PC-9 (cell line): ENCODE measurements at regions not wholly inside any gene's neighbourhood (a gene's known extent, or its start where the extent isn't known, plus 50 kb on each side); places are given as distances from the start of the nearest gene placed in this dataset.

ENCODE experiments used
- BruUV-seq: library from RNA; stranded (reverse); fragments of 400-500 nt; replicated peaks from 2 replicates; lab custom pipeline; 2021; lab: Mats Ljungman, UMichigan
- CTCF ChIA-PET: fragments of 300-600 bp; sonication (Branson Sonifier 250); formaldehyde crosslinking; loops from one replicate; lab custom pipeline; 2022; ENCODE audit warnings: antibody characterized with exemption; lab: Charles Lee
- POLR2A ChIA-PET: fragments of 300-600 bp; sonication (Branson Sonifier 250); formaldehyde crosslinking; loops from one replicate; lab custom pipeline; 2022; ENCODE audit warnings: antibody characterized with exemption; ENCODE audit not compliant: unreplicated experiment; lab: Charles Lee
- DNase-seq, 2 experiments: peaks; one replicate each; pipeline versions ENCODE4 v3.0.0 to v3.0.0-alpha.2; 2015 to 2022; ENCODE audit warnings: mixed read lengths in 1 of 2
- H2AFZ ChIP-seq: fragments of 200-600 bp; sonication (generic); 2 replicates; pipeline ENCODE4 v1.8.1; 2017; ENCODE audit warnings: antibody characterized with exemption
- H3F3A ChIP-seq: fragments of 200-600 bp; sonication (generic); 2 replicates; pipeline ENCODE4 v1.8.1; 2017; ENCODE audit warnings: antibody characterized with exemption, mild to moderate bottlenecking, low read depth; ENCODE audit not compliant: insufficient read depth
- H3K27ac ChIP-seq: fragments of 200-600 bp; sonication (generic); 2 replicates; pipeline ENCODE4 v1.6.1; 2016; ENCODE audit warnings: mixed run types
- H3K27me3 ChIP-seq: fragments of 200-600 bp; sonication (generic); 2 replicates; pipeline ENCODE4 v1.6.1; 2016; ENCODE audit warnings: low read depth, mixed run types; ENCODE audit not compliant: insufficient read depth
- H3K36me3 ChIP-seq: fragments of 200-600 bp; sonication (generic); 2 replicates; pipeline ENCODE4 v1.6.1; 2016; ENCODE audit warnings: low read depth, mixed run types
- H3K4me1 ChIP-seq: fragments of 200-600 bp; sonication (generic); replicated peaks from 2 replicates; pipeline ENCODE4 v1.6.1; 2016; ENCODE audit warnings: mixed run types; ENCODE audit not compliant: insufficient read depth
- H3K4me2 ChIP-seq: fragments of 200-600 bp; sonication (generic); 2 replicates; pipeline ENCODE4 v1.6.1; 2017; ENCODE audit warnings: mixed run types
- H3K4me3 ChIP-seq: fragments of 200-600 bp; sonication (generic); 2 replicates; pipeline ENCODE4 v1.6.1; 2016; ENCODE audit warnings: mixed run types
- H3K79me2 ChIP-seq: fragments of 200-600 bp; sonication (generic); 2 replicates; pipeline ENCODE4 v1.6.1; 2017; ENCODE audit warnings: low read depth, mixed run types
- H3K9me2 ChIP-seq: fragments of 200-600 bp; sonication (generic); 2 replicates; pipeline ENCODE4 v1.8.1; 2017; ENCODE audit warnings: mild to moderate bottlenecking; ENCODE audit not compliant: insufficient read depth
- H3K9me3 ChIP-seq: fragments of 200-600 bp; sonication (generic); 2 replicates; pipeline ENCODE4 v1.8.1; 2016; ENCODE audit warnings: low read depth; ENCODE audit not compliant: insufficient read depth
- H4K20me1 ChIP-seq: fragments of 200-600 bp; sonication (generic); 2 replicates; pipeline ENCODE4 v1.8.1; 2017; ENCODE audit not compliant: insufficient read depth
- CTCF ChIP-seq: fragments of 200-600 bp; sonication (generic); conservative IDR thresholded peaks from 2 replicates; pipeline ENCODE4 v1.6.1; 2017; ENCODE audit warnings: mixed run types, antibody characterized with exemption, mild to moderate bottlenecking, moderate library complexity
- EZH2 ChIP-seq: fragments of 200-600 bp; sonication (generic); IDR thresholded peaks from 2 replicates; pipeline ENCODE4 v1.8.0; 2017; ENCODE audit warnings: antibody characterized with exemption, low read depth
- intact Hi-C: fragments of 100-400 bp; cut with micrococcal nuclease; formaldehyde crosslinking; loops from one replicate; pipeline ENCODE4 v1.10.0; 2022; ENCODE audit not compliant: unreplicated experiment

DNA sequence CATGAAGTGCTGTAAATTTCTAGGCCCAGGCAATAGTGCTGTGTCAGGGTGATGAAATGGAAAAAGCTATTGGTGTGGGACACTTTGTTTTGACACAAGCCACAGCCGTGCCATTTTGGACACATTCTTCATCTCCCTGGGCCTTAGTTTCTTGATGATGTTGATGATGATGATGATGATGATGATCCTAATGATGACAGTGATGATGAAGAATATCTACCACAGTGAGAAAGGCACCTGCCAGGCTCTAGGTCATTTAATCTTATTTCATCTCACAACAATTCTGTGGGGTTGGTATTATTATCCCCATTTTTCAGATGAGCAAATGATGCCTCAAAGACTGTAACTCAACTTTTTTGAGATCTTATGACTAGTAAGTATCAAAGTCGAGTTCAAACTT lies 102.2 kb upstream of the STC2 start:
- ChIA-PET POLR2A (no interaction called here), CTCF (interaction anchor here (0.5 kb wide), 1 partner anchor 171 kb away, joined by 3 read pairs; no protein-coding TSS in a partner anchor)
- no peak for DNase-seq
- Histone ChIP-seq H3K4me1 (no peaks in the 10 kb centered on the region), H3K4me3 (no peak overlapping the region), H3K27ac (no peak overlapping the region), H3F3A (no peaks in the 10 kb centered on the region; the same call in 1 of the 2 replicates), H3K79me2 (no peaks in the 10 kb centered on the region), H3K4me2 (no peak overlapping the region), H3K36me3 (no peaks in the 10 kb centered on the region), H4K20me1 (no peaks in the 10 kb centered on the region), H3K9me2 (no peaks in the 10 kb centered on the region), H2AFZ (no peak overlapping the region), H3K9me3 (no peaks in the 10 kb centered on the region), H3K27me3 (no peaks in the 10 kb centered on the region)
- BruUV-seq, result no TSS peak
- intact Hi-C loops, result no loop called here
- TF ChIP-seq CTCF, result no peak
- TF ChIP-seq EZH2, result no peak

GRCh38 chr5:173429489-173430150 lies 101.4 kb upstream of the STC2 start:
- Histone ChIP-seq H3F3A (no peaks in the 10 kb centered on the region; the same call in 1 of the 2 replicates), H3K4me1 (no peaks in the 10 kb centered on the region), H3K36me3 (no peaks in the 10 kb centered on the region), H3K4me3 (no peak overlapping the region), H3K9me3 (no peaks in the 10 kb centered on the region), H3K79me2 (no peaks in the 10 kb centered on the region), H2AFZ (no peak overlapping the region), H3K9me2 (no peaks in the 10 kb centered on the region), H3K4me2 (no peak overlapping the region), H4K20me1 (no peaks in the 10 kb centered on the region), H3K27me3 (no peaks in the 10 kb centered on the region), H3K27ac (no peak overlapping the region)
- intact Hi-C loops, result no loop called here
- no TSS peak for BruUV-seq
- ChIA-PET POLR2A (no interaction called here), CTCF (interaction anchor here (0.5 kb wide), 1 partner anchor 172 kb away, joined by 3 read pairs; no protein-coding TSS in a partner anchor)
- no peak for TF ChIP-seq EZH2
- no peak for TF ChIP-seq CTCF
- no peak for DNase-seq

GRCh38 chr5:173423452-173424117 lies 95.4 kb upstream of the STC2 start:
- Histone ChIP-seq H4K20me1 (no peaks in the 10 kb centered on the region), H3K4me3 (no peak overlapping the region), H3K27ac (no peak overlapping the region), H3K9me3 (peaks cover 3% of the 10 kb centered on the region; the same call in 1 of the 2 replicates), H3K4me2 (no peak overlapping the region), H3F3A (no peaks in the 10 kb centered on the region), H3K9me2 (no peaks in the 10 kb centered on the region), H3K4me1 (no peaks in the 10 kb centered on the region), H2AFZ (no peak overlapping the region), H3K79me2 (no peaks in the 10 kb centered on the region), H3K36me3 (no peaks in the 10 kb centered on the region), H3K27me3 (no peaks in the 10 kb centered on the region)
- ChIA-PET POLR2A (interaction anchor here (0.6 kb wide), 1 partner anchor 36 kb away, joined by 5 read pairs; no protein-coding TSS in a partner anchor), CTCF (no interaction called here)
- DNase-seq, result no peak
- intact Hi-C loops, result no loop called here
- BruUV-seq, result no TSS peak
- TF ChIP-seq EZH2 (no peak), CTCF (no peak)
